Right ventricle myocardium superior (tissue), 1 donor: ENCODE measurements at regions not wholly inside any gene's neighbourhood (a gene's known extent, or its start where the extent isn't known, plus 50 kb on each side); places are given as distances from the start of the nearest gene placed in this dataset.

Experiments used
- ATAC-seq: fragments of 200-7000 bp; cut with Tn5 transposase; one replicate; pipeline ENCODE4 v1.9.1; 2020; ENCODE audit warnings: mild to moderate bottlenecking; ENCODE audit not compliant: poor library complexity
- DNase-seq: peaks from one replicate; pipeline ENCODE4 v3.0.0-alpha.2; 2020
- intact Hi-C: fragments of 100-400 bp; cut with DNase I; formaldehyde crosslinking; loops from one replicate; pipeline ENCODE4 v1.11.2; 2022
- donor health status: DM: no; HTN: yes; CAD: no; lungs with severe emphysema.

DNA sequence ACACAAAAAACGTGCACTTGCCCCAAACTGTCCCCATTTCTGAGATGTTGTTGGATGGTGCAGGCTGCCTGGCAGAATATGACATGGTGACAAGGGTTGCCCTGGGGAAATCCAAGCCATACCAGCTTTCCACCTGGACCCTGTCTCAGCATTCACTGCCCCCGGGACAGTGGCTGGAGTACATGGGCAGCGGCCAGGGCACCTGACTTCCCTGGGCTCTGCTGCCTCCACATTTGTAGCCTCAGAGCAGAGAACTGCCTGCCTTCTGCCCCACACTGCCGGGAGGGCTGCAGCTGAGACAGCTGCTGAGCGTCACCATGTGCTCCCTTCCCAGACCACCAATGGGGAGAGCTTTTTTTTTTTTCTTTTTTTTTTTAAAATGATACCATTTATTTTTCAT, 222.9 kb upstream of the ZNF32 start:
- intact Hi-C loops = no loop called here
- DNase-seq (no peak), ATAC-seq (no peak)

DNA sequence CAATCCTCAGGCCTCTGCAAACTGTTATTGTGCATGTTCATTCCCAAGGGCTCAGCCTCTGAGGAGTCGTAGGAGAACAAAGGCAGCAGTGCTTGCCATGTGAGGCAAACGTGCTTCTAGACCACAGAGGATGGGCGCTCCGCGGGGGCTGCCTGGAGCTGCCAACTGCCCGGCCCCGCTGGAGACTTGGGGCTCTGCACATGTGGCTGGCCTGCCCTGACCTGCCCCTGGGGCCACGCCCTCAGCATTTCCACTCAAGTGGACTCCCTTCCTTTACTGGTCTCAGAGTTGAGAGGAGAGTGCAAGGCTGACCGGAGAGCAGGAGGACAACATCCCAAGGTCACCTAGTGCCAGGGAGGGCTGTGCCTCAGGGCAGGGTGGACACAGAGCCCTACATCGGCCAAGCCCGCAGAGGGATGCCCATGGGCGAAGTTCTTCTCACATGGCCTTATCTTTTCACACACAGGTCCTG, 222.3 kb upstream of the ZNF32 start:
- intact Hi-C loops = no loop called here
- ATAC-seq (peak; percentile 58), DNase-seq (peak; percentile 73)

DNA sequence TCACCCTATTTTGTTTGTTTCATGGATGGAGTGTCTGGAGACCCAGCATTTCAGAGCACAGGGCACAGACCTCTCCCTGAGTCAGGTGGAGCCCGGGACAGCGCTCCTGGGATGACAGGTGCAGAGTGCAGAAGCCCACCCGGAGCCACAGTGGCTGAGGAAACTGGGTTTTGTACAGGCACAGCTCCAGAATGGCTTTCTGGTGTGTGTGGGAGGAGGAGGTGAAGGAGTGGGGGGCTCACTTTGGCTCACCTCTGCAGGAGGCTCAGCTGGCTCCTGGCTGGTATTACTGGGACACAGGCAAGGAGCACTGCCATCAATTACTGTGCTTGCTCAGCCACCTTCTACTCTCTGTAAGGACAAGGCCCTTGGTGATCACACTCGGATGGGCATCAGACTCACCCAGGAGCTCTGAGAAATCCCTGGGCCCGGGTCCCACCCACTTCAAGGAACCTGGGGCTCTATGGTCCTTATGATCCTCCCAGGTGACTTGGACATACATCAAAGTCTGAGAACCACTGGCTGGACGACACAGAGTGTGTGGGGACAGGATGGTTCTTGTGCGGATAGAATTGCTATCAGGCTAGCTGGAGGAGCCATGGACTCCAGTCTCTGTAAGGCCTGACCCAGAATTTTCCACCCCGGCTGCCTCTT, 221.1 kb upstream of the ZNF32 start:
- no peak for ATAC-seq
- DNase-seq = no peak
- intact Hi-C loops = no loop called here

DNA sequence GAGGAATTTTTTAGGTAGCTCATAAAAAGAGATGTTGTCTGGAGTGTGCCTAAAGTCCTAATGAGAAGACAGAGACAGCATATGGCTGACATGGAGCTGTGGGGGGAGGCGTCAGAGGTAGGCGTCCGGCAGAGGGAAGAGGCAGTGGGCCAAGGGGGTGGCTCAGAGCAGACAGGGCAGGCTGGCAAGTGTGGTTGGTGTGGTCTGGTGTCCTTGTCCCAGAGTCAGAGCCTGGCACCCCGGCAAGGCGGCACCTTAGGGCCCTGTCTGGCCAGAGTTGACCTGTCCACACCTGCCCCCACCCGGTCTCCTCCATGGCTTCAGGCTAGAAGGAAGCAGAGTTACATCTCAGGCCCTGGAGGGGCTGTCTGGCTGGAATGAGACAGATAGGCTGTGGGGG, 220.3 kb upstream of the ZNF32 start:
- DNase-seq (no peak), ATAC-seq (no peak)
- intact Hi-C loops = no loop called here

DNA sequence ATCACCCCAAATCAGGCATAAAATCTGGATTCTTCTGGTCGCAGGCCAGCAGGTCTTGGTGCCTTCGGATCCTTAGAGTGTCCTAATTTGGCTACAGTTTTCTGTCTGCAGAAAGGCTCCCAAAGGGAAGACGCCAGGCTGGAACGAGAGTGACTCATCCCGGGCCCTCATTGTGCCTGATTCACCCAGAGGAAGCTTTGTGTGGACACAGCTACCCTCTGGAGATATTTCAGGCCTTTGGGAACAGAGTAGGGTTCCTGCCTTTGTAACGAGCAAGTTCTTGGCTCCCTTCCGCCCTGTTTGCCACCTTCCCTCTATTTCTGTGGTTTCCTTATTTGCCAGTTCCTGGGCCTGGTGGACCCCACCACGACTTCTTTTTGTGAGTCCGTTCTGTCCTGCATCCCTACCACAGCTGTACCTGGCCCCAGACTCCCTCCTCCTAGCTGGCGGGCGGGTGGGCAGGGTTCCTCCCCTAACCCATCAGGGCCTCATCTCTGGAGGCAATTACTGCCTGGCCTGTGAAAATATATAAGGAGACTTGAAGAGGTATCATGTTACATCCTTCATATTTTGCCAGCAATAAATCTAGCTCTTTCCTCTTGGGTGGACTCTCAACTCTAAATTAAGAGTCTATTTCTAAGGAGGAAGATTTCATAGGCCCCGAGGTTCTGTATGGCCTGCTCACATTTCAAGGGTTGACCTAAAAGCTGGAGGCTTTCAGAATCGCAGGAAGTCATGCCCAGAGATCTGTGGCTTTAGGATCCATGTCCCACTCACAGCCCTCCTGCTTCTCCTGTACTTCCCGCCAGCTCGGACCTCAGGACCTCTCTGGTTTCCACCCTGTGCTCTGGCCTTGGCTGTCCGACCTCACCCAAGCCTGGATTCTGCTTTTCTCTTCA, 219.2 kb upstream of the ZNF32 start:
- intact Hi-C loops = no loop called here
- ATAC-seq = no peak
- no peak for DNase-seq

DNA sequence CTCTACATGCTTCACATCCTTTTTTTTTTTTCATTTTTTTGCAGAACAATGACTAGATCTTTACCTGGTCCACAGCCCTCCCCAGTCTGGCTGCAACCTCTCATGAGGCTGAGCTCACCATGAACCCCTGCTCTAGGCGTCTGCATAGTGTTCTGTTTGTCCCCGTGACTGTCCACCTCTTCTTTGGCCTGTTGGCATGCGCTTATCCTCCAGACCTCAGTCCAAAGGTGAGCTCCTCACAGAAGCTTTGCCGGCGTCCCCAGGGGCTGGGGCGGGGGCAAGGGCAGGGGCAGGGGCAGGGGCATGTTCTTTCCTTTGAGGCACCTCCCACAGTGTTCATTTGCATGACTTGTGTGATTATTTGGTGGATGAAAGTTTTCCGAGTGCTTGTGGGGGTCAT, 218.4 kb upstream of the ZNF32 start:
- ATAC-seq (no peak), DNase-seq (no peak)
- intact Hi-C loops = no loop called here

DNA sequence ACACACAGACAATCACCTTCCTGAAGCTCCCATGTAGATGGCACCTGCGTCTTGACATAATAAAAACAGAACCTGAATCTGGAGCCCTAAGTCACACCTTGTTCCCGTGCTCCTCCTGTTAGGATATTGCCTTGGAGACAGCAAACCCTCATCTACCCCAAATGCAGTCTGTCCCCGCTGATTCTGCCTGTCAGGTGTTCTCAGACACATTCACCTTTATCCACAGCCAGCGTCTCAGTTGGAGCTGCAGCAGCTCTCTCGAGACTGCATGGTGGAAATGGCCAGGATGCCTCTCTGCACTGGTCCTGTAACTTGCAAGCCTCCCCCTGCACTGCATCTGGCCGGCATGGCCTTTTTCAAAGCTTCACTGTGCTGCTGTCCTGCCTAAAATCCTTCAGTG, 218.0 kb upstream of the ZNF32 start:
- DNase-seq (no peak), ATAC-seq (no peak)
- intact Hi-C loops = no loop called here

DNA sequence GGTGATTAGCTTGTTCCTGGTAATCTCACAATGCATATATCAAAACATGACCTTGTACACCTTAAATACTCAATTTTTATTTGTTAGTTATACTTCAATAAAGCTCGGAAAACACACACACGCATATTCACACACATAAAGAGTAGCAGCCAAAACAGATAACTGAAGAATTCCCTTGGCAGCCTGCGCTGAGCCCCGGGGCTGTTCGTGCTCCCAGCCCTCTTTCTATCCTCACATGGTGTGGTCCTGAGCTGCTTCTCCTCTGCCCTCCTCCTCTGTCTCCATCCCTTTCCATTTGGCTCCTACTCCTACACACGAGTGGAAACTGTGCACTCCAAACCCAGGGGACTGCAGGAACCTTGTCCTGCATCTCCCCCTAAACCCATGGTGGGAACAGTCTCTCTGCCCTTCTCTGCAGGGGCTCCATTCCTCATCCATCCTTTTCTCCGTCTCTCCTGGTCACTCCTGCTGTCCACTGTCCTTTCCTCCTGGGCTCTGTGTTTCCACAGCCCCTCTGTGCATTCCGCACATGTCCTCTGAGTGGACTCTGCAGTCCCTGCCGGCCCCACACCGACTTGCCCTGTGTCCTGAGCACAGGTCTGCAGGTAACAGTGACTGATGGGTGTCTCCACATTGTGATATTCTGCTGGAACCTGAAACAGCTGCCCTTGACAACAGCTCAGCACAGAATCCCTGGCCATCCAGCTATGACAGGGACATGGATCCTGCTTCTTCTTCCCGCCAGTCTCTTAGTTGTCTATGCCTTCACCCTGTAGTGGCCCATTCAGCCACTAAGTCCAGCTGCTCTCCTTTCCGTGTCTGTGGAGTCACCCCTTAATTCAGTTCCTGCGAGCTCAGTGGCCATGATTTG, 216.8 kb upstream of the ZNF32 start:
- intact Hi-C loops = no loop called here
- DNase-seq (no peak), ATAC-seq (peak; percentile 76)

DNA sequence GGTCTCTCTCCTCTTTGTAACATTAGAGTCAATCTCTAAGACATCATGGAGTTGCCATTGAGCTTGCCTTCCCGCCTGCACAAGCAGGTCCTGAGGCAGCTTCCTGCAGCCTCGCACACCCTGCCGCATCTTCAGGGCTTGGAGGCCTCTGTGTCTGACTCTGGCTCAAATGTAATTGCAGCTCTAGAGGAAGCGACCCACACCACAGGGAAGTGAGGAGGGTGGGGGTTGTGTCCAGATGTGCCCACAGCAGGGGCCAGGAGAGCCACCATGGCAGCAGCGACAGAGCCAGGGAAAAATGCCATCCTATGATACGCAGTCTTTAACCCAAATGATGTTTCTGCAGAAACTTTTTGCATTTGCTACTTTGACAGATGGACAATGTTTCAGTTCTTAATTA, 216.0 kb upstream of the ZNF32 start:
- ATAC-seq = peak; percentile 13
- DNase-seq = no peak

DNA sequence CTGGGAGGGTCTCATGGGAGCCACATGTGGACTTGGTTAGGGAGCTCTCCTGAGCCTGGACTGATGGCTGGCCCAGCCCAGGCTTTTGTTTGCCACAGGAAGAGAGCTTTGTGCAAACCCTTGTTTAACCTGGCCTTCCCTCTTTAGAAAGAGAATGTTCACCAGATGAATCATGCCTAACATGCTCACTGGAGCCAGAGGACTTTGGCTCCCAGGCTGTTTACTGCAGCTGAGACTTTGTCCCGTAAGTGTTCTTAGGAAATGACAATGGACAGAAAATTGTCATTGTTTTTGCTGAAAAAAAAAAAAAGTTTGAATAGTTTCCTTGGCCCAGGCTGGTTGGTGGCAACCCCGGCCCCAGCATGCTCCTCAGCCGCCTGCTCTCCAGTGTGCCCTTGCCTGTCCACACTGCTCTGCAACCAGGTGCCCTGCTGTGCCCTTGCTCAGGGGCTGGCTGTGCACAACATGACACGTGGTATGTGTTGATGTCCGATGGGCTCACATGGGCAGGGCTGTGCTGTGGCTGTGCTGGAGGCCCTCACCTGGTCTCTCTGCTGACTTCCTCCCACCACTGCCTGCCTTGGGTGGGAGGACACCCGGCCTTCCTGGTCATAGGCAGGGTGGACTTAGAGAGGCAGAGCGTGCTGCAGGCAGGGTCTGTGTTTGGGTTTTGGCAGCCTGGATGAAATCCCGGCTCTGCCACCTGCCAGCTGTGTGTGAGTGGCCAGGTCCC, 215.3 kb upstream of the ZNF32 start:
- ATAC-seq (peak; percentile 79), DNase-seq (peak; percentile 71)
- intact Hi-C loops = no loop called here

More for the DNA sequence above, 216.0 kb upstream of the ZNF32 start:
- intact Hi-C loops = no loop called here

DNA sequence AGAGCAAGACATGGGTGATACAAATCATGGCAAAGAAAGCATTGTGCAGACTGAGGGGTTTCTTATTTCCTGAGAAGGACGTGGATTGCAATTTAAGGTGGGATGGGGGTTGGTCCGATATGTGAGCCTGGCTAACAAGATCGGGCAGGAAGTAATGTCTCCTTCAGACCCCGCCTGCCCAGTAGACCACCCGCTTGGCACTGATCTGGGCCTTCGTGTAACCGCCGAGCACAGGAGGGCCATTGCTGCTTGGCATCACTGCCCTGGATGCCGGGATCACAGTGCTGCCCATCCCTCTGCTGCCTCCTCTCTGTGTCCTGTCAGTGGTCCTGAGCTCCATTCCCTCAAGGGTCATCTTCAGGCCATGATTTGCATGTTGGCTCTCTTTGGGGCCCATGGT, 214.6 kb upstream of the ZNF32 start:
- intact Hi-C loops = no loop called here
- DNase-seq = no peak
- no peak for ATAC-seq

DNA sequence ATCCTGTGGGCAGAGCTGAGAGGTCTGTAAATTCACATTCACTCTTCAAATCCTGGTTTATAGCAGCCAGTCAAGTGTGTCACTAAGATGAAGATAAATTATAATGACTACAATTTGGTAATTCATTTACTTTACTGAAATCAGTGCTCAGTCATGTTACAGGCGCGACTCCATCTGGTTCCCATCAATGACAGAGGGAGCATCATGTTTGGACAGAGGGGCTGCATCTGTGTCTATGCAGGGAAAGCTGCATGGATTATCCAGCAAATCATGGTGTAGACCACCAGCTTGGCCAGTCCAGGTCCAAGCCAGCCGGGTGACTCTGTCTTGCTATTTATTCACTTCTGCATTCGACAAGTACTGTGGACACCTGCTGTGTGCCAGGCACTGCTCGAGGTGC, 214.1 kb upstream of the ZNF32 start:
- intact Hi-C loops = no loop called here
- ATAC-seq (no peak), DNase-seq (no peak)

DNA sequence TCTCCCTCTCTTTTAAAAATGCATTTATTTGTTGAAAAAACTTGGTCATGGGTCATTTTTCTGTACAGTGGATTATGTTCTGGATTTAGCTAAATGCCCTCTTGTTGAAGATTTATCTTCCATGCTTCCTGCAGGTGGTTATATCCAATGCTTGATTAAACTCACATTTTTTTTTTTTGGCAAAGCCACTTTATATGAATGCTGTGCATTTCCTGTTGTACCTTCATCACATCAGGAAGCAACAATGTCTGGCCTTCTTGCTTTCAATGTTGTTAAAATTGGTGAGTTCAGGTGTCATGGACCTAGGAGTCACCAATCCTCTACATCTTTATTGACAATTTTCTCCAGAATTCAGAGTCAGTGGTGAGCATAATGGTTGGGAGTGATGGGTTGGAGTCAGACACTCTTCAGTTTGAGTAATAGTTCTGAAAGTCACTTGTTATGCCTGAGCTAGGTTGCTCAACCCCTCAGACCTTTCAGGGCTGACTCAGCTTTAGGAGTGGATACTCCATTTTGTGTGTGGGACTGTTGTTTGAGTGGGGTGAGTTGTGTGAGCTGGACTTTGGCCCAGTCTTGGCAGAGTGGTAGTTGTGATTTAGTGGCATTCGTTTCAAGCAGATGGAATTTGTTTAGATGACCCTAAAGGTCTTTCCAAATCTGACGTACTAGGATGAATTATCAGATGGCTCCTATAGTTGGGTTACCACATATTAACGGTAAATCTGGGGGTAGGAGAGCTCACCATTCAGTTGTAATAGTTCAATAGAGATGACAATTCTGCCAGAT, 213.5 kb upstream of the ZNF32 start:
- intact Hi-C loops = no loop called here
- ATAC-seq (no peak), DNase-seq (no peak)

DNA sequence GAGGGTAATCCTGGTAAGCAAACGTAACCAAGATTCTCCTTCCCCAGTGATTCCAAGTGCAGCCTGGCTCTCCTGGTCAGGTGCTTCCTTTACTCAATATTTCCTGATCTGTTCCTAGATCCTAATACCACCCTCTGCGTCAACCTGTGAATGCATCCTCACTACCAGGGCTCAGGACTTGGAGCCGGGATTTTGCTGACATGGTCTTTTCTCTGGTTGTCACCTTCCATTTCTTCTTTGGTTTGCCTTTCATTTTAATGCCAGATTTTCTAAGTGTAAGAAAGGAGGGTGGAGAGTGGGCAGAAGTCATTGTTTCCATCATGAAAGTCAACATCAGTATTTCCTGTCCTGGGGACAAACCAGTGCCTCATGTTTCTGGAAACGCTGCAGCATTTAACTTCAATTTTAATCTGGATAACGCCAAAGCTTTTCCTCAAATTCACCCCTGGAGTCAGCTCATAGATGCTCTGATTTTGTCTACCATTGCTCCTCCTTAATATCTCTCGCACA, 210.4 kb upstream of the ZNF32 start:
- DNase-seq (no peak), ATAC-seq (no peak)
- intact Hi-C loops = no loop called here

DNA sequence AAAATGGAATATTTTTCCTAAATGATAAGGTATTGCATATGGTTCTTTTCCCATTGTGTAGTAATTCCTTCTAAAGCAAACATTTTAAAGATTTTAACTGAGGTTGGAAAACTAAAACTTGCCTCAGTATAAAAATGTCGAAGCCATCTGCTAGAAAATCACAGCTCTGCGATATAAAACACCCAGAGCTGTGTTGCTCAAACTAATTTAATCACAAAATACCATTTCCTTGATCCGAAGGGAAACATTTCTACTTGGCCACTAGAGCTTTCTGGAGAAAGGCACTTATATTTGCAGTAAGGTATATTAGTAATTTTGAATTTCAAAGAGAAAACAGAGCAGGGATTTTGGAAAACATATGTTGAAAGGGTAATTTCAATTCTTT, 209.2 kb upstream of the ZNF32 start:
- ATAC-seq (no peak), DNase-seq (no peak)
- intact Hi-C loops = no loop called here

DNA sequence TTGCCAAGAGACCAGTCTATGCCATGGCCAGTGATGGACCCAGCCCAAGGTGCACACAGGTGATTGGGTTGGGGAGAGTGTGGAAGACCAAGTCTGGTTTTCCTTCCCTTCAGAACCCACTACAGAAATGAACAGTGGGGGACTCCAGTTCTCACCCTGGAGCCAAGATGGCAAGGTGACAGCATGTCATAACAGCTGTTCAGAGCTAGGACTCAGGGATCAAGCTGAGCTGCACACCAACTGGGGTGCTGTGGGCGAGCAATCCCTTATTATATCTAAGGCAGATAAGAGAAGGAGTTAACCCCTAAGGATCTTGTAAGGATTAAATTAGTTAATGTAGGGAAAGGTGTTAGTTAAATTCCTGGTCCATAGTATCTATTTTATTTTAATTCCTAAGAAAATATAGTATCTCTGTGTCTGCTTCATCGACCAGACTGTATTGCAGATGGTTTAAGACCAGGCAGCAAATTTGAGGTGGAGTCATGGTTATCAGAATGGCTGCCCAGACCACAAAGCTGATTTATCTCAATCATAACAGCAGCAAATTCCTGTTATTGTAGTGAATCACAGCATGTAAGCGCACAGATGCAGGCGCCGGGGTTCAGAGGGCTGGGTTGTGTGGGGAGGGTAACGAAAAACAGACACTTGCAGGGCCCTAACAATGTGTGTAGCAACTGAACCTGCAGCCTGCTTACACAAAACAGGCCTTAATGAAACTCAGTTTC, 208.7 kb upstream of the ZNF32 start:
- ATAC-seq = no peak
- DNase-seq = peak; percentile 28
- intact Hi-C loops = no loop called here

DNA sequence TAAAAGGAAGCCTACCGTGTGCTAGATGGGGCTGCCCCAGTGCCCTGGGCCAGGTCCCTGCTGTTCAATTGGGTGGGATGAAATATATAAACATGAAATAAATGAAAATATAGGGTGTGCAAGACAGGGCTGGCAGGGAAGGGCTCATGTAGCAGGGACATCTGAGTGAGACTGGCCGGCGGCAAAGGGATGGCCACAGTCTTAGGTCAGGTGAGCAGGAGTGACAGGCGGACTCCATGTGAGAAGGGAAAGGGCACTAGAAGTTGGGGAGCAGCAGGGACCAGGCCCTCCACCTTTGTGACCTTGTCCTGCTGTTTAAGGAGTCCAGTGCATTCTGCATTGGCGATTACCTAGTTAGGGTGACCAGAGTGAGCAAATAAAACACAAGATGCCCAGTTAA, 207.6 kb upstream of the ZNF32 start:
- ATAC-seq = no peak
- intact Hi-C loops = no loop called here
- DNase-seq = no peak
